ENCODE measurements at regions not wholly inside any gene's neighbourhood (a gene's known extent, or its start where the extent isn't known, plus 50 kb on each side); places are given as distances from the start of the nearest gene placed in this dataset.
A peak's percentile ranks its signal among the peaks of the same experiment; 100 is the strongest.

- H3K36me3 ChIP-seq (ENCODE audit: control insufficient read depth, insufficient read depth, low read length): no peaks in the 10 kb centered on the region
- no peaks in the 10 kb centered on the region for H3K4me1 ChIP-seq (ENCODE audit: control insufficient read depth, insufficient read depth, low read length)
- H3K9me3 ChIP-seq (ENCODE audit: control insufficient read depth, insufficient read depth, low read length): no peaks in the 10 kb centered on the region
- H3K27ac ChIP-seq (ENCODE audit: low read length): no peak overlapping the region
- no peaks in the 10 kb centered on the region for H3K36me3 Mint-ChIP-seq
- WGBS (ENCODE audit: insufficient coverage): 80% methylated on average over 1 of the region's 3 CpGs
- H3K4me3 ChIP-seq (ENCODE audit: low read length): no peak overlapping the region
- H3K9me3 Mint-ChIP-seq: no peaks in the 10 kb centered on the region
- no peaks in the 10 kb centered on the region for H3K27me3 Mint-ChIP-seq (ENCODE audit: low read depth in 2 of 2)
- no peak overlapping the region for H3K4me3 Mint-ChIP-seq
- no peak for ATAC-seq
- no peak overlapping the region for H3K27ac Mint-ChIP-seq
- TF ChIP-seq CTCF (IDR thresholded peaks at IDR 0.05): no peak
- intact Hi-C loops (cut with micrococcal nuclease): no loop called here
- DNase-seq: no peak
- H3K4me1 Mint-ChIP-seq: no peaks in the 10 kb centered on the region
- H3K27me3 ChIP-seq (ENCODE audit: control insufficient read depth, insufficient read depth, low read length): no peaks in the 10 kb centered on the region
Measured at GRCh38 chr10:25713894-25714240, 220.2 kb upstream of the MYO3A start.

GRCh38 chr10:25724241-25724640 lies 209.8 kb upstream of the MYO3A start:
- DNase-seq (no peak), ATAC-seq (no peak)
- Mint-ChIP-seq H3K27ac (no peak overlapping the region), H3K4me1 (peaks cover 0 to 8% of the 10 kb centered on the region in 2 donors), H3K4me3 (no peak overlapping the region), H3K27me3 (ENCODE audit: low read depth in 2 of 2) (no peaks in the 10 kb centered on the region), H3K9me3 (no peaks in the 10 kb centered on the region), H3K36me3 (no peaks in the 10 kb centered on the region)
- TF ChIP-seq CTCF (IDR thresholded peaks at IDR 0.05): no peak
- 86% methylated on average over 1 of the region's 1 CpG for WGBS (ENCODE audit: insufficient coverage)
- Histone ChIP-seq H3K9me3 (ENCODE audit: control insufficient read depth, insufficient read depth, low read length) (no peaks in the 10 kb centered on the region), H3K4me3 (ENCODE audit: low read length) (no peak overlapping the region), H3K36me3 (ENCODE audit: control insufficient read depth, insufficient read depth, low read length) (no peaks in the 10 kb centered on the region), H3K27me3 (ENCODE audit: control insufficient read depth, insufficient read depth, low read length) (no peaks in the 10 kb centered on the region), H3K27ac (ENCODE audit: low read length) (no peak overlapping the region), H3K4me1 (ENCODE audit: control insufficient read depth, insufficient read depth, low read length) (no peaks in the 10 kb centered on the region)
- intact Hi-C loops (cut with micrococcal nuclease): no loop called here

GRCh38 chr10:25725917-25726716 lies 207.9 kb upstream of the MYO3A start:
- Histone ChIP-seq H3K27ac (ENCODE audit: low read length) (no peak overlapping the region), H3K9me3 (ENCODE audit: control insufficient read depth, insufficient read depth, low read length) (no peaks in the 10 kb centered on the region), H3K27me3 (ENCODE audit: control insufficient read depth, insufficient read depth, low read length) (no peaks in the 10 kb centered on the region), H3K4me3 (ENCODE audit: low read length) (no peak overlapping the region), H3K36me3 (ENCODE audit: control insufficient read depth, insufficient read depth, low read length) (no peaks in the 10 kb centered on the region), H3K4me1 (ENCODE audit: control insufficient read depth, insufficient read depth, low read length) (no peaks in the 10 kb centered on the region)
- TF ChIP-seq CTCF (IDR thresholded peaks at IDR 0.05): peak; percentile 58
- H3K4me1 Mint-ChIP-seq: peaks cover 0 to 8% of the 10 kb centered on the region in 2 donors
- no peak overlapping the region for H3K4me3 Mint-ChIP-seq
- H3K36me3 Mint-ChIP-seq: no peaks in the 10 kb centered on the region
- no peaks in the 10 kb centered on the region for H3K27me3 Mint-ChIP-seq (ENCODE audit: low read depth in 2 of 2)
- no peaks in the 10 kb centered on the region for H3K9me3 Mint-ChIP-seq
- DNase-seq: peak in 1 of 2 donors; percentile 51
- no peak overlapping the region for H3K27ac Mint-ChIP-seq
- ATAC-seq: peak in 1 of 3 donors; percentile 45
- WGBS (ENCODE audit: insufficient coverage): 11% methylated on average over 6 of the region's 6 CpGs
- intact Hi-C loops (cut with micrococcal nuclease): no loop called here

- Mint-ChIP-seq H3K36me3 (no peaks in the 10 kb centered on the region), H3K4me1 (no peaks in the 10 kb centered on the region), H3K9me3 (peaks cover 0 to 4% of the 10 kb centered on the region in 2 donors), H3K27me3 (ENCODE audit: low read depth in 2 of 2) (peaks cover 0 to 19% of the 10 kb centered on the region in 2 donors), H3K4me3 (no peak overlapping the region), H3K27ac (no peak overlapping the region)
- DNase-seq: no peak
- Histone ChIP-seq H3K4me3 (ENCODE audit: low read length) (no peak overlapping the region), H3K4me1 (ENCODE audit: control insufficient read depth, insufficient read depth, low read length) (no peaks in the 10 kb centered on the region), H3K27ac (ENCODE audit: low read length) (no peak overlapping the region), H3K36me3 (ENCODE audit: control insufficient read depth, insufficient read depth, low read length) (no peaks in the 10 kb centered on the region), H3K9me3 (ENCODE audit: control insufficient read depth, insufficient read depth, low read length) (no peaks in the 10 kb centered on the region), H3K27me3 (ENCODE audit: control insufficient read depth, insufficient read depth, low read length) (peaks cover 2% of the 10 kb centered on the region)
- TF ChIP-seq CTCF (IDR thresholded peaks at IDR 0.05): no peak
- ATAC-seq: no peak
- 96% methylated on average over 4 of the region's 4 CpGs for WGBS (ENCODE audit: insufficient coverage)
- intact Hi-C loops (cut with micrococcal nuclease): no loop called here
Measured at GRCh38 chr10:25738776-25739175, 195.3 kb upstream of the MYO3A start.

Data from natural killer cell (primary cell).